ENCODE measurements at regions not wholly inside any gene's neighbourhood (a gene's known extent, or its start where the extent isn't known, plus 50 kb on each side); places are given as distances from the start of the nearest gene placed in this dataset.
"Not testable (repeated sequence)": the region's sequence is repeated elsewhere in the genome, so short reads cannot be mapped to it uniquely, and the experiment has no call there.

DNA sequence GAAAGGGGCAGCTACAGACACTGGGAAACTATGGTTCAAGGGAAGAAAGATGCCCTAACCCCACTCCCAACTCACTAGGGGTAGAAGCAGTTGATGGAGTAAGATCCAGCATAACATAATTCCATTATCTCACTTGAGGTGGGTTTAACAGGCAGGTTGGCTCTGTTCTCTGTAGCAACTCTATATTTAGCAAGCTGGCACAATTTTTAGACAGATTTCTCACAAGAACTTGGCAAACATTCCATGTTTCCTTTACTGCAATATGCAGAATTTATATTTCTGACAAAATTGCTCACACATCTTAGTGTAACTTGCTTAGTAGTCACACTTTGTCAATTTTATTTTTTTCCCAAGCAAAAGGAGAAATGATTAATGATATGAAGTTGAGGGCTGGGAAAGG is 475.4 kb downstream of the RMST start:
- no peak for DNase-seq

- DNase-seq, result no peak
Observed at GRCh38 chr12:97939156-97939555, 476.6 kb downstream of the RMST start.

DNA sequence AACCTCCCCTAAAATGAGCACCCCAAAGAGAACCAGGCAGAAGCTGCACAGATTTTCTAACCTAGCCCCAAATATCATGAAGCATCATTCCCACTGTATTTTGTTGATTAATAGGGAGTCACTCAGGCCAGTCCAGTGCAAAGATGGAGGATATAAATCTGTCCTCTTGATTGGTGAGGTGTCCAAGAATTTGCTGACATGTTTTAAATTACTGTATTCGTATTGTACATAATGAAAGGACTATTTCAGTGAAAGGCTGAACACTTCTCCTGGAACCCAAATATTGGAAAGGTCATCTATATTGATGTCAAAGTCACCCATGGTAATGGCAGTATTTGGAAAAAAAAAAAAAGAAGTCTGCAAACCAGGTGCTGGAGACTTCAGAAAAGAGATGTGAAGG is 477.5 kb downstream of the RMST start:
- DNase-seq, result no peak

DNA sequence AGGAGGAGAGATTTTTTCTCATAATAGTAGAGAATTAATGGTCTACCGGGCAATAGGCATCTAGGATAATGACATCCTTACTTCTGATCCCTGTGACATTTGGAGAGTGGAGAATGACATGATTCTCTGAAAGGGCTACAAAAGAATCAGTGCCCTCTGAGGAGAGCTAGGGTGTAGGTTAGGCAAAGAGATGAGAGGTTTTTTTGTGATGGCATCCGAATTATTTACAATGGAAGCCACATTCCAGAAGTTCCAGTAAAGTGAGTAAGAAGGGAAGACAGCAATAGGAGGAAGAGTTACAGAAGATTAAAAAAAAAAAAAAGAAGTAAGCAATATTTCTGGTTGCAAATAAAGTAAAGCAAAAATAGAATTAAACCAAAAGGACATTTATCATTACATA is 478.0 kb downstream of the RMST start:
- DNase-seq, result no peak

DNA sequence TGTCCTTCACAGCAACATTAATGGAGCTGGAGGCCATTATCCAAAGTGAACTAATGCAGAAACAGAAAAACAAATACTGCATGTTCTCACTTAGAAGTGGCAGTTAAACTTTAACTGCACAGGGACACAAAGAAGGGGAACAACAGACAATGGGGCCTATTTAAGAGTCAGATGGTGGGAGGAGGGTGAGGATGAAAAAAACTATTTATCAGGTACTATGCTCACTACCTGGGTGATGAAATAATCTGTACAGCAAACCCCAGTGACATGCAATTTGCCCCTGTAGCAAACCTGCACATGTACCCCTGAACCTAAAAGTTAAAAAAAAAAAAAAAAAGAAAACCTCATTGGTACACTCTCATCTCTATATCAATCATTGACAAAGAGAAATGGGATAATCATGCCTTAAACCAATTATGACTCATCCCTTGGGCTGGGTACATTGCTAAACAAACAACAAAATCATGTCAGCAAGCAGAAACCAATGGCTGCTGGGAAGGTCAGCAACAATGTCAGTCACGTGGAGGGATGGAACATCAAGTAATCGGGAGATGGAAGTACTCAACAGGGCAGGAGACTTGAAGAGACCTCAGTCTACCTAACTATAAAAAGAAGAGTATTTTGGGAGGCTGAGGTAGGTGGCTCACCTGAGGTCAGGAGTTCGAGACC is 479.2 kb downstream of the RMST start:
- no peak for DNase-seq

DNA sequence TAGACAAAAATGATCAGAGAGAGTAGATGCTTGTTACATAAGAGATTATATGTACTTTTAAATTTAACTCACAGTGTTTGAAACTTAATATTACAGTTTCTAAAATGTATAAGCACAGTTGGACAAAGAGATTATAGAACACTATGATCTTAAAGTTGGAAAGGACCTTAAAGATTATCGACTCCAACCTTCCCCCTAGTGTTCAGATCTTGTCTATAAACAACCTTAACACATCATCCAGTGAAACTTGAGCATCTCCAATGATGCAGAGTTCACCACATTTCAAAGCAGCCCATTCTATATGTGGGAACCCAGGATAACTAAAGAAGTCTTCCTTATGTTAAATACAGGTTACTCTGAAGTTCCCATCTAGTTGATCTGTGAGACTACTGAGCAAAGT is 480.8 kb downstream of the RMST start:
- DNase-seq, result no peak

DNA sequence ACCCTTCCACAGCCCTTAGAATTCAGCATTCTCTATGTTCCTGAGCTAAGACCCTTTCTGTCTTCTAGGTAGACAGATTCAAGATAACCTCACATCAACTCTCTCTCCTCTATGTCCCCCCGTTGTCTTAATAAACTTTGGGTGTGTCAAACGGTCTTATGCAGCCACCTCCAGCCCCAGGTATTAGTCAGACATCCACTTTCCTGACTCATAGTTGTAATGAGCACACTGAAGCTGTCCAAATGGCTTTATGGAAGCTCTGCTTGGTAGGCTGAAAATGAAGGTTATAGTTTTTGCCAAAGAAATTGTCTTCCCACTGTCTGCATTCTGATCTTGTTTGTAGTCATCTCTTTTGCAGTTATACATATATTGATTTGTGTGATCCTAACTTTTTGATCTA is 482.0 kb downstream of the RMST start:
- no peak for DNase-seq

DNA sequence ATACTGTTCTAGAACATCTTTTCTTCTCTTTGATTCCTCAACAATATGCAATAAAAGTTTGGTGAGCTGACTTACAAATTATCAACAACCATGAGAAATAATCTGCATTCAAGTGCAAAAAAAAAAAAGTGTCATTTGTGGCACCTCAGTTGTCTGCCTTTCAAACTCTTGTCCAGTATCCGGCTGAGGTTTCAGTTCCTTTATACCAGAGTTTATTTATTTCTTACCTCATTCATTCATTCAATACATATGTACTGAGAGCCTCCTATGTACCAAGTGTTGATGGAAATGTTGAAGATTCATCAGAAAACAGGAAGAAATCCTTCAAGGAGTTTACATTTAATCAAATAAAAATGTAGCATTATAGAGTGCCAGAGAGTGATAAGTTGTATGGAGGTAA is 484.1 kb downstream of the RMST start:
- DNase-seq, result no peak

DNA sequence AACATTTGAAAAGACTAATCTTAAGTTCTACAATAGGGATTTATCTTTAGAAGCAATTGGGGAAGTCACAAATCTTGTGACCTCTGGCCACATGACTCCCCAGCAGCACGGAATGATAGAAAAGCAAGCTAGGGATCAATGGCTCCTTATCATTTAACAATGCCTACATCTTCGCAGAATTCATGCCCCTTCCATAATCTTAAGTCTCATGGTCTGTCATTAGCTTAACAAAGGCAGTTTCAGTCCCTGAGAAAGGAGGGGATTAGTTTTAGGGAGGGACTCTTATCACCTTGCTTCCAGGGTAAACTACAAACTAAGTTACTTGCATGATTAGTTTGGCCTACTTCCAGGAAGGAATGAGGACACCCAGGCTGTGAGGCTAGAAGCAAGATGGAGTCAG is 486.0 kb downstream of the RMST start:
- no peak for DNase-seq

GRCh38 chr12:97951239-97951638 is 488.6 kb downstream of the RMST start:
- DNase-seq, result no peak

DNA sequence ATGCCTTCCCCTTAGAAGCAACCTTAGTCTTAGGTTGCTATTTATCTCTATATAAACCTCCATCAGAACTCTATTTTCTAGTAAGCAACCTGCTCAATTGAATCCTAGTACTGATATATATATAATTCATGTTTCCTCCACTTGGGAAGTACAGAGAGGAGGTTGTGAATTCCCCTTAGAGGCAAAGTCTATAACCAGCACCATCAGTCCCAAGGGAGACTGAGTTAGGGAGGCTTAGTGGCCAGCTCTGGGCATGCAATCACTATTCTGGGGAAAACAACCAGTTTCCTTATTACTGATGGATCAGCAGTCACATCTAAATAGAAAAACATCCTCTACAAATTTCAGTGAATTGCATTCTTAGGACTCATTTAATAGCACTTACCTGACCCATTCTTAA is 489.1 kb downstream of the RMST start:
- DNase-seq, result no peak

- no peak for DNase-seq
Observed at GRCh38 chr12:97957109-97957508, 494.5 kb downstream of the RMST start.

DNA sequence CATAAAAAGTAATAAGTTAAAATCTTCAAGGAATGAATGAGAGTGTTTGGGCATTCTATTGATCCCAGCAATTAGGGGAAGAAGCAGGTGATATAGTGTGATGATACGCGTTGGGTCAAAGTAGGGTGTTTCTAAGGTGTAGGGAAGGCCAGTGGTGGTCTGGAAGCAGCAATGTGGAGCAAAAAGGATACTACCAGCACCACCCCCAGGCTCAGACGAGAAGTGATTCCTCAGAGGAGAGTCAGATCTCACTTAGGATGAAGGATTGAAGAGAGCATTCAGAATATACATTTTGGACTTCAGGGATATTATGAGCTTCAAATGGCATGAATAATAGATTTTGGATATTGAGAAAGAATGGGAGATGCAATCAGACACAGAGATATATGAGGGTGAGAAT is 497.6 kb downstream of the RMST start:
- no peak for DNase-seq

DNA sequence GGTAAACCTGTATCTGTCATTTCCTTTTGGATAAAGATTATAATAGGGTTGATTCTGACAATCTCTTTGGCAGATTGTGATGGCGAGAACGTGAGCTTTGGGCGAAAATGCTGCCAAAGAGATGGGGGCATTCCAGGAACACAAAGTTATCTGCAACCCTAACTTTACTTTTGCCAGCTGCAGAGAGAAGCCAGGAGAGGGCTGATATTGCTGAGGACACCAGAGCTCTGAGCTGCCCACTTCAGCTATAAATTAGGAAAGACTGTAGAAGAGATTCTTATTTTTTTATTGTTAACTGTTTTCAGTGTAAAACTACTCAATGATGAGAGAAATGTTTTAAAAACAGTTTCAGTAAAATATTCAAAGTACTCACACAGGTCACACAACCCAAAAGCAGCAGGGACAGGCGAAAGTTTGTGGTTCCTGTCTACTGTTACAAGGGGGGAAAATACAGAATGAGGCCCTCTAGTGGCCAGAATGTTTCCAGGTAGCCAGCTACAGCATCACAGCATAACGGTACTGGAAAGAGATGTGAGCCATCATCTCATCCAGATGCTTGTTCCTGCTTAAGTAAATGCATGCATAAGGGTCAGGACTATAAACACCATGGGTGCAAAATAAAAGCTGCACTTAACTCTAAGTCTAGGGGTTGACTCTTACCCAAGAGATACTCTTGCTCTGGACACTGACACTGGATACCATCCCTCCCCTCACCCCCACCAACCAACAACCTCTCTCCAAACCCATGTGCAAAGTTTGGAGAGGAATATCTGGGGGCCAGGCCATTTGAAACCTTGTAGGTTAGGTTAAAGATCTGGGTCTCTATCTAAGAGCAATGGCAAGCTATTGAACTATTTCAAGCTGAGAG is 498.4 kb downstream of the RMST start:
- no peak for DNase-seq

DNA sequence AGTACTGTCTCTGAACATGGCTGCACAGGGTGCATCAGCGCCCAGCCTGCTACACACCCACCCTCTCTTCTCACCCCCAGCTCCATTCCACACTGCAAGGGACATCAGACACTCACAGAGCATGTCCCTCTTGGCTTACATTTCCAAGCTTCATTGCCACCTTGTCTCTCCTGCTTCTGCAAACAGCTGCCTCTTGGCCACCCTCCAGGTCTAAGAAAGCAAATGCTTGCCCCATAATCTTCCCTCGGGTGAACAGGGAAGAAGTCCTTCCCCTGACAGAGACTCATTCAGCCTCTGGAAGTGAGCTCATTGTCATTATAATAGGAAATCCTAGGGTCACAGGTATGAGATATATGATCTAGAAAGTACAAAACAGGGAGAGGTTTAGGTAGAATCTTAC is 505.2 kb downstream of the RMST start:
- DNase-seq, result no peak

DNA sequence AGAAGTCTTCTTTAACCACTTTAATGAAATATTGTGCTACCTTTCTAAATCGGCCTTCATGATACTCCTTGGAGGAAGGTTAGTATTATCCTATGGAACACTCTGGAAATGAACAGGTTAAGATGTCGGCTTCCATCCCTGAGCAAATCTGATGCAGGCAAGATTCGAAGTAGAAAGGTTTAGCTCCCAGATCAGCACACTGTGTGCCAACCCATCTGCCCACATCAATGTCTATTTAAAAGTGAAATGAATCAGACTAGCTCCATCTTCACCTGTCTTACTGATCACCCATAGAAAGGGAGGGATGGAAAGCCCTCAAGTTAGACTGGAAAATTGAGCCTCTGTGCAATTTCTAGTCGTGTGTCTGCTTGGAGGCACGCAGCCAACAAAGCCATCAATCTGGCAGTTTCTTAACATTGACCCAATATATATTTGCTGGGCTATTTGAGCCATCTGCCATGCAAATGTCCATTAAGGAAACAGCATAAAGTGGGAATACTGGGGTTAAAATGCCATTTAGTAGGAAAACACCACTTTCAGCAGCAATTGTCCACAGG is 506.1 kb downstream of the RMST start:
- no peak for DNase-seq

DNA sequence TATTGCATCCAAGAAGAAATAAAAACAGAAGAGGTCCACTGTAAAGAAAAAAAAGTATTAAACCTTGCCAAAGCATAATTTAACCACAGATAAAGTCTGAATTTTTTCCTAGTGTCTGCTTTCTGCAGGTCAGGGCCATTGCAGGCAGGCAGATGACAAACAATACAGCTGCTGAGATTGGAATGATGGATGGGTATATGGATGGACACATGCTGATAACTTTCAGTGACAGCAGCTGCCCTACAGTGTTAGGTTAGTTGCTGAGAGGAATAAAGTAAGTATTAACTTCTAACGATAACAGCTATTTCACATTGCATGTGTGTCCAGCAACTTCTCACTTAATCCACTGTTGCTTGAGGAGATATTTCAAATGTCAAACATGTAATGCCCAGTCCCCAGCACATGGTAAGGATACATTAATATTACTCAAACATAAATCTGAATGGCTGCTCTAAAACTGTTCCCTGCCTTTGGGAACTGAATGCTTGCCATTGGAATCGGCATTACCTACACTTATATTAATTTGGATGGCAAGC is 515.3 kb downstream of the RMST start:
- DNase-seq, result no peak

GRCh38 chr12:97982684-97983083 is 520.1 kb downstream of the RMST start:
- no peak for DNase-seq

DNA sequence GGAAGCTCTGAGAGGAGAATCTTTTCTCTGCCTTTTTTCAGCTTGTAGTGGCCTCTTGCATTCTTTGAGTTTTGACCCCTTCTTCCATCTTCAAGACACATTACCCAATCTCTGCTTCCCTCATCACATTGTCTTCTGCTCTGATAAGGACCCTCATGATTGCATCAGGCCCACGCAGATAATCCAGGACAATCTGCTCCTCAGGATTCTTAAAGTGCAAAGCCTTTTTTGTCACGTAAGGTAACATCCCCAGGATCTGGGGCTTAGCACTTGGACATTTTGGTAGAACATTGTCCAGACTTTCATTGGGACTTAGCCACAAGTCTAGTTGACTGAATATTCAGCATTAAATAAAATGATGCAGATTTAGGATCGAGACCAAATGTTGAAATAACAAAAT is 521.2 kb downstream of the RMST start:
- DNase-seq, result no peak

GRCh38 chr12:97984436-97984835 is 521.8 kb downstream of the RMST start:
- no peak for DNase-seq

GRCh38 chr12:97984974-97985580 is 522.5 kb downstream of the RMST start:
- DNase-seq, result no peak

DNA sequence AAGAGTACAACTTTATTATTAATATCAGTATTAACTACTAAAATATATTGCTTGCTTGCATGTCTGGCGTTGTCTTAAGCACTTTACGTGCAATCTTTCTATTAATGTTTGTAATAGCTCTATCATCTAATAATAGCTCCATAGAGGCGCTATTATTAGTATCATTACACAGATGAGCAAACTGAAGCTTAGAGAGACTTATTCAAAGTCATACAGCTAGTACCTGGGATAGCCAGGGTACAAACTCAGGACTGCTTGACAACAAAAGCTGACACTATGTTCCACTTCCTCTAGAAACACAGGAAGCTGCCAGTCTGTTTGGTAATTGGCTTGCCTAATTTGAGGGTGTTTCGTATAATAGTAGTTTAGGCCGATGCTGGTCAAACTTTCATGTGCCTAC is 523.2 kb downstream of the RMST start:
- no peak for DNase-seq

- DNase-seq, result not testable (repeated sequence)
Observed at GRCh38 chr12:97988588-97988987, 526.0 kb downstream of the RMST start.

Measured in stimulated activated naive CD4-positive, alpha-beta T cell treated with Interleukin-2 at 50 U/mL for 16 hours (primary cell).